ENCODE measurements at regions not wholly inside any gene's neighbourhood (a gene's known extent, or its start where the extent isn't known, plus 50 kb on each side); places are given as distances from the start of the nearest gene placed in this dataset.
"Not testable (repeated sequence)": the region's sequence is repeated elsewhere in the genome, so short reads cannot be mapped to it uniquely, and the experiment has no call there.

- H3K36me3 ChIP-seq, result no peaks in the 10 kb centered on the region
- no peaks in the 10 kb centered on the region for H3K27me3 ChIP-seq (replicated peaks)
- H3K9me3 ChIP-seq (replicated peaks), result no peaks in the 10 kb centered on the region; the same call in 1 of the 2 replicates
- no peak overlapping the region for H3K27ac ChIP-seq
- H3K4me3 ChIP-seq, result no peak overlapping the region
- no peak for DNase-seq (ENCODE audit: low read depth in 1 of 2, low spot score in 2 of 2)
- H3K4me1 ChIP-seq (replicated peaks), result no peaks in the 10 kb centered on the region
Measured at GRCh38 chr14:41299924-41300323, 306.8 kb upstream of the LRFN5 start.

DNA sequence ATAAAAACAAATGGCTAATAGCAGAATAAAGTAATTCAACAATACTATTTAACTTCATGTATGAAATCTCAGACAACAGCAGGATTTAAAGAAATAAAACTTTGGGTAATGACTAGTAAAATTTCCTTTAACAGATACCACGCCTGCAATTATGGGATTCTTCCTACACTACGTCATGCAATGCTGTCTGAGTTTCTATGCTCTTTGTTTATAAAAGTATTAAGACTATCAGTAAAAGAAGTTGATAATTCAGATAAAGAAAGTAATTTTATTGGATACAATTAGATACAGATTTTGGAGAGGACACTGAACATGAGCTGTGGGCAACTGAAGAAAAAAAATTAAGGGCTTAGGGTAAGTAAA, 308.4 kb upstream of the LRFN5 start:
- DNase-seq (ENCODE audit: low read depth in 1 of 2, low spot score in 2 of 2), result no peak
- Histone ChIP-seq H3K9me3 (replicated peaks) (no peaks in the 10 kb centered on the region), H3K4me1 (replicated peaks) (no peaks in the 10 kb centered on the region), H3K27me3 (replicated peaks) (no peaks in the 10 kb centered on the region), H3K36me3 (no peaks in the 10 kb centered on the region), H3K4me3 (no peak overlapping the region), H3K27ac (no peak overlapping the region)

GRCh38 chr14:41297576-41298327, 308.9 kb upstream of the LRFN5 start:
- no peaks in the 10 kb centered on the region for H3K36me3 ChIP-seq
- no peak for DNase-seq (ENCODE audit: low read depth in 1 of 2, low spot score in 2 of 2)

DNA sequence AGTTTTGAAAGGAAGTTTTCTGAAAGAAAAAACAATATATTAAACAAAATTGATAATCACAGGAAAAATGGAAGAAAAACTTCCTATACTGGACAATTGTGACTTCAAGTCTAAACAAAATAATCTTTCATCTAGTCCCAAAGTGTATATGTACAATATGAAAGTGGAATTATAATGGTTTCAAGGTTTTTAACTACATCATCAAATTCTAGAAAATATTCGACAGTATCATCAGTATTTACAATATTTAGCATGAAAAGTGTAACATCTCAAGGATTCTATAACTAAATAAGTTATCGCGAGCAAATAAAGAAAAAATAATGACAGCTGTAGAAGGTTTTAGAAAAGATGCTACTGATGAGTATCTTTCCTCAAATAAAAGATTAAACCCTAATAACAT, 310.9 kb upstream of the LRFN5 start:
- no peaks in the 10 kb centered on the region for H3K36me3 ChIP-seq
- no peak overlapping the region for H3K27ac ChIP-seq
- DNase-seq (ENCODE audit: low read depth in 1 of 2, low spot score in 2 of 2), result no peak
- no peaks in the 10 kb centered on the region for H3K9me3 ChIP-seq (replicated peaks)
- no peaks in the 10 kb centered on the region for H3K27me3 ChIP-seq (replicated peaks)
- no peak overlapping the region for H3K4me3 ChIP-seq
- no peaks in the 10 kb centered on the region for H3K4me1 ChIP-seq (replicated peaks)

More at GRCh38 chr14:41297576-41298327, 308.9 kb upstream of the LRFN5 start:
- Histone ChIP-seq H3K4me3 (no peak overlapping the region), H3K27ac (no peak overlapping the region), H3K9me3 (replicated peaks) (no peaks in the 10 kb centered on the region), H3K4me1 (replicated peaks) (no peaks in the 10 kb centered on the region), H3K27me3 (replicated peaks) (no peaks in the 10 kb centered on the region)

- DNase-seq (ENCODE audit: low read depth in 1 of 2, low spot score in 2 of 2), result no peak
- Histone ChIP-seq H3K27me3 (replicated peaks) (no peaks in the 10 kb centered on the region), H3K27ac (no peak overlapping the region), H3K36me3 (no peaks in the 10 kb centered on the region), H3K4me1 (replicated peaks) (no peaks in the 10 kb centered on the region), H3K9me3 (replicated peaks) (no peaks in the 10 kb centered on the region), H3K4me3 (no peak overlapping the region)
Measured at GRCh38 chr14:41289025-41289424, 317.7 kb upstream of the LRFN5 start.

DNA sequence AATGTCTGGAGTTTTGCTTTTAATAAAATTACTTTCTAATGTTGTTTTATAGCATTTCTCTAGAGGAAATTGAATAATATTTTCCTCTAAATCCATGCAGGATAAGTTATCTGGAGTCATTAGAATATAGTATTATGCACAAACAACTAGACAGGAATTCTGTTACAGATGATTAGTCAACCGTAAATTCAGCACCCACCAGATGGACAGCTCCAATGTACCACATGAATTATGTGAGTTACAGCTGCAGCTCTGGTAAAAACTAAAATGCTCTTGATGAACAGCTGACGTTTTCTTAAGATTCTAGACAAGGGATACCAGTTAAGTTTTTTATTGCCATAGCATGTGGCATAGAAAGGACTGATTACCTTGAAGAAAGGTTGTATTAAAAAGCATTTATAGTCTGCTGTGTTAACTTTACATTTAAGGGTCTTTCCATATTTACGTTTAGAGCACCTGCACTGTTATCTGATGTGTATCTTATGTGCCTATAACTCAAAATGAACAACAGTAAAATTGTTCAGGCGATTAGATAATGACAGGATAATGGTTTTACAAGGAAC, 321.4 kb upstream of the LRFN5 start:
- Histone ChIP-seq H3K27ac (no peak overlapping the region), H3K36me3 (no peaks in the 10 kb centered on the region), H3K4me1 (replicated peaks) (no peaks in the 10 kb centered on the region), H3K4me3 (no peak overlapping the region), H3K9me3 (replicated peaks) (no peaks in the 10 kb centered on the region), H3K27me3 (replicated peaks) (no peaks in the 10 kb centered on the region)
- DNase-seq (ENCODE audit: low read depth in 1 of 2, low spot score in 2 of 2), result no peak

DNA sequence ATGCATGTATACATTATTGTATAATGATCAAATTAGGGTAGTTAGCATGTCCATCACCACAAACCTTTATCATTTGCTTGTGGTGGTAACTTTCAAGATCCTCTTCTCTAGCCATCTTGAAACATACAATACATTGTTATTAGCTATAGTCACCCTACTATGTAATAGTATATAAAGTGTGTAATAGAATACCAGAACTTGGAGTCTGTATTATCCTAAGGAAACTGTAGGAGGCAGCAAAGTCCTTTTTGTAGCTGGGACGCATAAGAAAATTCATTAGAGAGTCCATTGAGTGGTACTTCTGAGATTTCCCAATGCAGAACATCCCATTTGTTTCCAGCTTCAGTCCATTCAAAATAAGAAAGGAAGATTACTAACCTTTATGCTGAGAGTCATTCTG, 325.9 kb upstream of the LRFN5 start:
- Histone ChIP-seq H3K36me3 (no peaks in the 10 kb centered on the region), H3K4me1 (replicated peaks) (no peaks in the 10 kb centered on the region), H3K27me3 (replicated peaks) (no peaks in the 10 kb centered on the region), H3K4me3 (no peak overlapping the region), H3K27ac (no peak overlapping the region), H3K9me3 (replicated peaks) (no peaks in the 10 kb centered on the region)
- no peak for DNase-seq (ENCODE audit: low read depth in 1 of 2, low spot score in 2 of 2)

GRCh38 chr14:41277450-41277849, 329.2 kb upstream of the LRFN5 start:
- no peaks in the 10 kb centered on the region for H3K9me3 ChIP-seq (replicated peaks)
- H3K36me3 ChIP-seq, result no peaks in the 10 kb centered on the region

DNA sequence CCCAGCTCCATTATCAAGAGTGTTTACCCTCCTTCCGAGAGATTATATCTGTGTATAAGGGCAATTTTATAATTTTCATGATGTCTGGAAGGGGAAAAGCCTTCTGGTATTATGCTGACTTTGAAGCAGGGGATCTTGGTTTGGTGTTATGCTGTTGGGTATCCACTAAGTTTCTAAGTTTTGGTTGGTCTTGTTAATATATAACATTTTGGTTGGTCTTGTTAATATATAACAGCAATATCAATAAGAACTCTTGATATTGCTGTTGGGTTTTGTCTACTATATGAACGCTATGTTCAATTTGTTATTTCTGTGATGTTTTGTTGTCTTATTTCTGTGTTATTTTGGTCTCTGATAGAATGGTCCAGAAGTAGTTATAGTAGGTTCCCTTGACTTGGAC, 349.2 kb upstream of the LRFN5 start:
- no peak overlapping the region for H3K27ac ChIP-seq
- H3K4me1 ChIP-seq (replicated peaks), result no peaks in the 10 kb centered on the region
- H3K27me3 ChIP-seq (replicated peaks), result no peaks in the 10 kb centered on the region
- no peak overlapping the region for H3K4me3 ChIP-seq
- H3K9me3 ChIP-seq (replicated peaks), result no peaks in the 10 kb centered on the region
- no peaks in the 10 kb centered on the region for H3K36me3 ChIP-seq
- DNase-seq (ENCODE audit: low read depth in 1 of 2, low spot score in 2 of 2), result no peak

More at GRCh38 chr14:41277450-41277849, 329.2 kb upstream of the LRFN5 start:
- no peak overlapping the region for H3K4me3 ChIP-seq
- H3K4me1 ChIP-seq (replicated peaks), result no peaks in the 10 kb centered on the region
- H3K27ac ChIP-seq, result no peak overlapping the region
- no peaks in the 10 kb centered on the region for H3K27me3 ChIP-seq (replicated peaks)
- no peak for DNase-seq (ENCODE audit: low read depth in 1 of 2, low spot score in 2 of 2)

- no peak for DNase-seq (ENCODE audit: low read depth in 1 of 2, low spot score in 2 of 2)
- Histone ChIP-seq H3K4me3 (no peak overlapping the region), H3K27me3 (replicated peaks) (no peaks in the 10 kb centered on the region), H3K36me3 (no peaks in the 10 kb centered on the region), H3K27ac (no peak overlapping the region), H3K4me1 (replicated peaks) (no peaks in the 10 kb centered on the region), H3K9me3 (replicated peaks) (no peaks in the 10 kb centered on the region)
Measured at GRCh38 chr14:41235466-41235865, 371.2 kb upstream of the LRFN5 start.

DNA sequence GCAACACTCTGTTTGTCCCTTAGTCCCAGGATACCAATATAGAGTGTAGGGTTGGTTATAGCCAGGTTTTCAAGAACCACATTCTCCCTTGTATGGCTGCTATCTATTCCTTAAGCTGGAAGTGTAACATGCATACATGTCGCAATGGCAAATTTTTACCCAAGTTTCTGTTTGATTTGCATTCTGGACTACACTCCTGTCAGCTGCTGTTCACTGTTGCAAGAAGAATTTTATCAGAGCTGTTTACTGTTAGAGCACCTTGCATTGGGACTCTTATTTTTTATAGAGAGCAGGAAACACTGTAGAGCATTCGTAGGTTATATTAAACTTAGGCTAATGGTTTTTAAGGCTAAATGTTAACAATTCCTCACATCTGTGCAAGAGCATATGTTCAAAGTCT, 376.0 kb upstream of the LRFN5 start:
- no peaks in the 10 kb centered on the region; the same call in 1 of the 2 replicates for H3K9me3 ChIP-seq (replicated peaks)
- no peaks in the 10 kb centered on the region for H3K4me1 ChIP-seq (replicated peaks)
- no peak overlapping the region for H3K27ac ChIP-seq
- H3K36me3 ChIP-seq, result no peaks in the 10 kb centered on the region
- H3K4me3 ChIP-seq, result no peak overlapping the region
- no peaks in the 10 kb centered on the region for H3K27me3 ChIP-seq (replicated peaks)
- DNase-seq (ENCODE audit: low read depth in 1 of 2, low spot score in 2 of 2), result no peak

GRCh38 chr14:41229824-41230223, 376.9 kb upstream of the LRFN5 start:
- Histone ChIP-seq H3K36me3 (no peaks in the 10 kb centered on the region), H3K9me3 (replicated peaks) (no peaks in the 10 kb centered on the region; the same call in 1 of the 2 replicates), H3K27ac (no peak overlapping the region), H3K4me1 (replicated peaks) (no peaks in the 10 kb centered on the region), H3K27me3 (replicated peaks) (no peaks in the 10 kb centered on the region), H3K4me3 (no peak overlapping the region)
- DNase-seq (ENCODE audit: low read depth in 1 of 2, low spot score in 2 of 2), result no peak

DNA sequence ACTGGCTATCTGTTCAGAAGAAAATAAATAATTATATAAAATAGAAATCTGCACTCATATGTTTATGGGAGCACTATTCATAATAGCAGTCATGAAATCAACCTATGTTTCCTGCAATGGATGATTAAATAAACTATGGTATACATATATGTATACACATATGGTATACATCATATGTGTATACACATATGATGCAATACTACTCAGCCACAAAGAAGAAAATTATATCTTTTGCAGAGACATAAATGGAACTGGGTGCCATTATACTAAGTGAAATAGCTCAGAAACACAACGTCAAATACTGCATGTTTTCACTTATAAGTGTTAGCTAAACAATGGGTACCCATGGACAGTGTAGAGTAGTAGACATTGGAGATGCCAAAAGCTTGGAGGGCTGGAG, 381.2 kb upstream of the LRFN5 start:
- Histone ChIP-seq H3K36me3 (no peaks in the 10 kb centered on the region), H3K4me1 (replicated peaks) (no peaks in the 10 kb centered on the region), H3K27me3 (replicated peaks) (no peaks in the 10 kb centered on the region), H3K9me3 (replicated peaks) (no peaks in the 10 kb centered on the region; the same call in 1 of the 2 replicates), H3K4me3 (no peak overlapping the region), H3K27ac (no peak overlapping the region)
- no peak for DNase-seq (ENCODE audit: low read depth in 1 of 2, low spot score in 2 of 2)

- no peak overlapping the region for H3K27ac ChIP-seq
- DNase-seq (ENCODE audit: low read depth in 1 of 2, low spot score in 2 of 2), result no peak
- H3K36me3 ChIP-seq, result no peaks in the 10 kb centered on the region
Measured at GRCh38 chr14:41222581-41222980, 384.1 kb upstream of the LRFN5 start.

GRCh38 chr14:41214978-41215377, 391.7 kb upstream of the LRFN5 start:
- not testable (repeated sequence) for H3K4me3 ChIP-seq; H3K36me3 ChIP-seq; H3K9me3 ChIP-seq (replicated peaks); DNase-seq (ENCODE audit: low read depth in 1 of 2, low spot score in 2 of 2); H3K4me1 ChIP-seq (replicated peaks); H3K27ac ChIP-seq; H3K27me3 ChIP-seq (replicated peaks)

More at GRCh38 chr14:41222581-41222980, 384.1 kb upstream of the LRFN5 start:
- no peaks in the 10 kb centered on the region for H3K27me3 ChIP-seq (replicated peaks)
- H3K4me3 ChIP-seq, result no peak overlapping the region
- H3K4me1 ChIP-seq (replicated peaks), result no peaks in the 10 kb centered on the region
- H3K9me3 ChIP-seq (replicated peaks), result no peaks in the 10 kb centered on the region; the same call in 1 of the 2 replicates
